PC-3 (cell line): ENCODE measurements at regions not wholly inside any gene's neighbourhood (a gene's known extent, or its start where the extent isn't known, plus 50 kb on each side); places are given as distances from the start of the nearest gene placed in this dataset.

ENCODE experiments used
- CTCF ChIP-seq: fragments of 300-600 bp; sonication (generic); conservative IDR thresholded peaks from 2 replicates; pipeline ENCODE4 v1.5.1; 2017; ENCODE audit warnings: antibody characterized with exemption, low read depth, mild to moderate bottlenecking, low read length
- EZH2 ChIP-seq: fragments of 300-600 bp; sonication (generic); IDR thresholded peaks from one replicate; pipeline ENCODE4 v1.6.1; 2017; ENCODE audit warnings: antibody characterized with exemption, mild to moderate bottlenecking, low read length; ENCODE audit not compliant: unreplicated experiment
- EZH2phosphoT487 ChIP-seq: fragments of 300-600 bp; sonication (generic); IDR thresholded peaks from 2 replicates; pipeline ENCODE4 v1.6.1; 2018; ENCODE audit warnings: mild to moderate bottlenecking, antibody characterized with exemption, low read length, borderline replicate concordance

DNA sequence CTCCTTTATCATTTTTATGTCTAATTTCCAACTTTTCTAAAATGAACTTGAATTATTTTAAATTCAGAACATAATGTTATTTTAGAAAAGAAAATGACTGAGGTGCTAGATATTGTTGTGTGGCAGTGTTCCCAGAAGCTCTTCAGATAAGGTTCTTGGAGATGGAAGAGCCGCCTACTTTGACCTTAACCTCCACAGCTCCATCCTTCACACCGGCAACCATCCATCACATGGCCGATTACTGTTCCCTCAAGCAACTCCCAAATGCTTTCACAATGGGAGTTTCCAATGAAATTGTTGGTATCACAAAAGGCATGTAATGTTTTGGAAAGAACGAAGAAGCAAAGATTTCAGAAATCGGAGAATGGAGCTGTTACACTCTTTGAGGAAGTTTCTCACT lies 193.9 kb upstream of the SALL3 start:
- no peak for TF ChIP-seq CTCF
- TF ChIP-seq EZH2, result no peak
- TF ChIP-seq EZH2phosphoT487, result no peak
